GM13977 (cell line): ENCODE measurements at regions not wholly inside any gene's neighbourhood (a gene's known extent, or its start where the extent isn't known, plus 50 kb on each side); places are given as distances from the start of the nearest gene placed in this dataset.
"Not testable (repeated sequence)": the region's sequence is repeated elsewhere in the genome, so short reads cannot be mapped to it uniquely, and the experiment has no call there.

Experiments
- DNase-seq: peaks from one replicate; pipeline ENCODE4 v3.0.0; 2012; ENCODE audit warnings: low spot score
- CTCF ChIP-seq: IDR thresholded peaks from 2 replicates; pipeline ENCODE4 v1.5.1; 2012; ENCODE audit warnings: mild to moderate bottlenecking, control low read depth; ENCODE audit not compliant: insufficient read depth; ENCODE audit errors: extremely low read depth, missing control alignments
- in situ Hi-C: fragments of 300-500 bp; cut with MboI; formaldehyde crosslinking; loops from one replicate; pipeline ENCODE4 v1.12.0; 2022; ENCODE audit warnings: low sequenced_read_pairs, low pct_unique_long_range_greater_than_20kb, mixed read lengths, inconsistent platforms; ENCODE audit not compliant: unreplicated experiment

- TF ChIP-seq CTCF, result no peak
- in situ Hi-C loops, result no loop called here
- no peak for DNase-seq
Measured at GRCh38 chr7:65276822-65277221, 96.8 kb upstream of the ZNF92 start.

GRCh38 chr7:65271502-65271901 lies 102.2 kb upstream of the ZNF92 start:
- DNase-seq, in situ Hi-C loops: not testable (repeated sequence)

- in situ Hi-C loops, result no loop called here
- DNase-seq, result no peak
- no peak for TF ChIP-seq CTCF
Measured at GRCh38 chr7:65269150-65269856, 104.4 kb upstream of the ZNF92 start.

- in situ Hi-C loops, result no loop called here
- TF ChIP-seq CTCF, result no peak
- DNase-seq, result no peak
Measured at GRCh38 chr7:65268782-65269149, 104.9 kb upstream of the ZNF92 start.

GRCh38 chr7:65265933-65266519 lies 107.6 kb upstream of the ZNF92 start:
- TF ChIP-seq CTCF, result no peak
- in situ Hi-C loops, result no loop called here

GRCh38 chr7:65264258-65264657 lies 109.4 kb upstream of the ZNF92 start:
- DNase-seq, result no peak
- in situ Hi-C loops, result no loop called here
- TF ChIP-seq CTCF, result no peak

More at GRCh38 chr7:65265933-65266519, 107.6 kb upstream of the ZNF92 start:
- DNase-seq, result no peak

- in situ Hi-C loops, DNase-seq: not testable (repeated sequence)
Measured at GRCh38 chr7:65260673-65261072, 113.0 kb upstream of the ZNF92 start.

GRCh38 chr7:65259864-65260525 lies 113.7 kb upstream of the ZNF92 start:
- in situ Hi-C loops, DNase-seq: not testable (repeated sequence)
